ENCODE measurements at regions not wholly inside any gene's neighbourhood (a gene's known extent, or its start where the extent isn't known, plus 50 kb on each side); places are given as distances from the start of the nearest gene placed in this dataset.

DNA sequence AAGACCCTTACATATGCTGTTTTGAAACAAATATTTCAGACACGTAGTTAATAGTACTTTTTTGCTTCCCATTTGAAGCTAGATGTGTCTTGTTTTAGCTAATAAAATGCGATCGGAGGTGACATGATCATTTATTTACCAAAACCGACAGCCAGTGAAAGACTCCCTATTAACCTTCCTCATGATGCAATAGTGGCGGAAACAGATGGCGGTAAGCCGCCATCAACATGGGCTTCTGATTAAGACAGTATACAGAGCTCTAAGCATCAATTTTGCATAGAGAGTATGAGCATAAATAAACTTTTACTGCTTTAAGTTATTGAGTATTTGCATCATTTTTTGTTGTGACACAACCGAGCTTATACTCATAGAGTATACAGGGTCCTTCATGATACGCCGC is 1282.4 kb upstream of the ADGRB3 start:
- no peak for DNase-seq (ENCODE audit: low spot score)
- TF ChIP-seq CTCF (IDR thresholded peaks at IDR 0.05) = no peak
- H3K27ac ChIP-seq = no peak overlapping the region
- H3K4me3 ChIP-seq = no peak overlapping the region
- H3K4me1 ChIP-seq = no peaks in the 10 kb centered on the region
- H3K27me3 ChIP-seq = no peaks in the 10 kb centered on the region
- H3K9me3 ChIP-seq = no peaks in the 10 kb centered on the region
- H3K36me3 ChIP-seq = no peaks in the 10 kb centered on the region

DNA sequence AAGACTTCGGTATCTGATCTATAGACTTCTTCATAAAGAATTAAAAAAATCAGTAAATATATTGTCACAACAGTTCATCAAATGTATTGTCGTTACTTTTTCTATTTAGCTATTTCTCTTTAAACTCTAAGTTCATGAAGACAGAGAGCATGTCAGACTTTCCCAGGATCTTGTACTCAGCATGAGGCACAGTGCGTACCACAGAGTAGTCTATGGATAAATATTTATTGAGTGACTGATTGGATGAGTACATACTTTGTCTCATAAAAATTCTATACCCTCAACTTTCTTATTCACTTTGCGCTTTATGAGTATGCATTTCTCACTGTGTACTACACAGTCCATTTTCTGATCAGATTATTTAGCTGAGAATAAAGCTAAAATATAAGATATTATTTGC is 1284.4 kb upstream of the ADGRB3 start:
- TF ChIP-seq CTCF (IDR thresholded peaks at IDR 0.05) = no peak
- Histone ChIP-seq H3K36me3 (no peaks in the 10 kb centered on the region), H3K4me1 (no peaks in the 10 kb centered on the region), H3K27me3 (no peaks in the 10 kb centered on the region), H3K27ac (no peak overlapping the region), H3K4me3 (no peak overlapping the region), H3K9me3 (no peaks in the 10 kb centered on the region)
- no peak for DNase-seq (ENCODE audit: low spot score)

GRCh38 chr6:67345946-67346345 is 1289.1 kb upstream of the ADGRB3 start:
- Histone ChIP-seq H3K4me3 (no peak overlapping the region), H3K27ac (no peak overlapping the region), H3K27me3 (no peaks in the 10 kb centered on the region), H3K9me3 (no peaks in the 10 kb centered on the region), H3K4me1 (no peaks in the 10 kb centered on the region), H3K36me3 (no peaks in the 10 kb centered on the region)
- no peak for TF ChIP-seq CTCF (IDR thresholded peaks at IDR 0.05)
- no peak for DNase-seq (ENCODE audit: low spot score)

GRCh38 chr6:67336014-67336413 is 1299.1 kb upstream of the ADGRB3 start:
- H3K27ac ChIP-seq = no peak overlapping the region
- H3K27me3 ChIP-seq = no peaks in the 10 kb centered on the region
- no peak for TF ChIP-seq CTCF (IDR thresholded peaks at IDR 0.05)
- H3K4me3 ChIP-seq = no peak overlapping the region
- DNase-seq (ENCODE audit: low spot score) = no peak
- H3K4me1 ChIP-seq = no peaks in the 10 kb centered on the region
- no peaks in the 10 kb centered on the region for H3K36me3 ChIP-seq
- H3K9me3 ChIP-seq = no peaks in the 10 kb centered on the region

DNA sequence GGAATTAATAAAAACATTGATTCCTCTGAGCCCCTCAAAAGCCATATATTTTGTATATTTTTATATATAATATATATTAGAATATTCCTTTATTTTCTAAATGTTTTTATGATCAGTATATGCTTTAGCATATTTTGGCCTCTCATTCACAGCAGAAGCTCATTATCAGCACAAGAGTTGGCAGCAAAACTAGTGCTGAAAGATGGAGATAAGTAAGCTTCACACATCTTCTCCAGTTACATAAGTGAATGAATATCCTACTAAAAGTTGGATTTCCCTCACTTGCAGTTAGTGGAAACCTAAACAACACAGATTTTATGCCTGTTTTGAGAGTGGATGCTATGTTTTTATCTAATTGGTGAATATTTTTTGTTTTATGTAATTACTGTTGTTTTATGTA is 1303.8 kb upstream of the ADGRB3 start:
- Histone ChIP-seq H3K4me1 (no peaks in the 10 kb centered on the region), H3K36me3 (no peaks in the 10 kb centered on the region), H3K9me3 (no peaks in the 10 kb centered on the region), H3K27me3 (no peaks in the 10 kb centered on the region), H3K27ac (no peak overlapping the region), H3K4me3 (no peak overlapping the region)
- DNase-seq (ENCODE audit: low spot score) = no peak
- no peak for TF ChIP-seq CTCF (IDR thresholded peaks at IDR 0.05)

- H3K9me3 ChIP-seq = no peaks in the 10 kb centered on the region
- no peak for DNase-seq (ENCODE audit: low spot score)
- H3K4me3 ChIP-seq = no peak overlapping the region
- no peaks in the 10 kb centered on the region for H3K4me1 ChIP-seq
- TF ChIP-seq CTCF (IDR thresholded peaks at IDR 0.05) = no peak
- no peaks in the 10 kb centered on the region for H3K36me3 ChIP-seq
- no peak overlapping the region for H3K27ac ChIP-seq
- no peaks in the 10 kb centered on the region for H3K27me3 ChIP-seq
Observed at GRCh38 chr6:67328269-67328668, 1306.8 kb upstream of the ADGRB3 start.

All from right atrium auricular region (tissue), 2 donors.